Nucleus accumbens (tissue), 56 donors: ENCODE measurements at regions not wholly inside any gene's neighbourhood (a gene's known extent, or its start where the extent isn't known, plus 50 kb on each side); places are given as distances from the start of the nearest gene placed in this dataset.
"Not testable (repeated sequence)": the region's sequence is repeated elsewhere in the genome, so short reads cannot be mapped to it uniquely, and the experiment has no call there.

Source experiments
- DNase-seq, 56 donors: peaks; one replicate each; lab custom pipeline; 2025; lab: John Stamatoyannopoulos, UW

GRCh38 chr5:54885636-54886035 lies 99.8 kb downstream of the ESM1 start:
- DNase-seq: no peak

- no peak for DNase-seq
These were observed 101.2 kb downstream of the ESM1 start for GRCh38 chr5:54884195-54884536.

GRCh38 chr5:54883374-54884194 lies 101.8 kb downstream of the ESM1 start:
- DNase-seq: peak in 5 of 56 donors; percentile 2 to 38 (median 9)

GRCh38 chr5:54882841-54883240 lies 102.6 kb downstream of the ESM1 start:
- no peak for DNase-seq

- no peak for DNase-seq
These were observed 103.3 kb downstream of the ESM1 start for GRCh38 chr5:54882101-54882500.

- no peak for DNase-seq
These were observed 103.9 kb downstream of the ESM1 start for GRCh38 chr5:54881286-54882005.

GRCh38 chr5:54876976-54877375 lies 108.4 kb downstream of the ESM1 start:
- DNase-seq: no peak

GRCh38 chr5:54876556-54876955 lies 108.8 kb downstream of the ESM1 start:
- DNase-seq: no peak

- no peak for DNase-seq
These were observed 110.9 kb downstream of the ESM1 start for GRCh38 chr5:54874337-54875021.

GRCh38 chr5:54873691-54874090 lies 111.7 kb downstream of the ESM1 start:
- no peak for DNase-seq

- no peak for DNase-seq
These were observed 112.6 kb downstream of the ESM1 start for GRCh38 chr5:54872810-54873209.

GRCh38 chr5:54870271-54870670 lies 115.1 kb downstream of the ESM1 start:
- DNase-seq: no peak

GRCh38 chr5:54869691-54870090 lies 115.7 kb downstream of the ESM1 start:
- no peak for DNase-seq

- DNase-seq: no peak
These were observed 116.6 kb downstream of the ESM1 start for GRCh38 chr5:54868511-54869483.

- DNase-seq: peak in 1 of 56 donors; percentile 3
These were observed 118.0 kb downstream of the ESM1 start for GRCh38 chr5:54867310-54867944.

GRCh38 chr5:54864911-54865515 lies 120.4 kb downstream of the ESM1 start:
- DNase-seq: not testable (repeated sequence)

GRCh38 chr5:54862036-54862435 lies 123.4 kb downstream of the ESM1 start:
- no peak for DNase-seq

- DNase-seq: no peak
These were observed 124.0 kb downstream of the ESM1 start for GRCh38 chr5:54861212-54861894.

GRCh38 chr5:54860321-54860720 lies 125.1 kb downstream of the ESM1 start:
- DNase-seq: no peak
